ENCODE measurements at regions not wholly inside any gene's neighbourhood (a gene's known extent, or its start where the extent isn't known, plus 50 kb on each side); places are given as distances from the start of the nearest gene placed in this dataset.

GRCh38 chr14:87065366-87065765 lies 927.6 kb downstream of the GALC start:
- CTCF ChIA-PET, result interaction anchor here (1.1 to 1.8 kb wide), 4 partner anchors 9 to 127 kb away, joined by 3 to 9 read pairs (median 6); no protein-coding TSS in a partner anchor
- Histone ChIP-seq H3K9me3 (ENCODE audit: control insufficient read depth, insufficient read depth, low read length) (no peaks in the 10 kb centered on the region), H3K27ac (ENCODE audit: low read depth, low read length) (no peak overlapping the region), H3K27me3 (ENCODE audit: control insufficient read depth, insufficient read depth, low read length) (no peaks in the 10 kb centered on the region), H3K4me3 (ENCODE audit: low read depth, low read length) (no peak overlapping the region)
- POLR2A ChIA-PET, result no interaction called here
- no peak for TF ChIP-seq CTCF (IDR thresholded peaks at IDR 0.05; ENCODE audit: low read depth, low read length)
- no peak for DNase-seq (ENCODE audit: low read depth, low spot score)

- TF ChIP-seq CTCF (IDR thresholded peaks at IDR 0.05; ENCODE audit: low read depth, low read length), result no peak
- DNase-seq (ENCODE audit: low read depth, low spot score), result no peak
- no peak overlapping the region for H3K27ac ChIP-seq (ENCODE audit: low read depth, low read length)
- H3K4me3 ChIP-seq (ENCODE audit: low read depth, low read length), result no peak overlapping the region
- ChIA-PET CTCF (interaction anchor here (0.6 to 0.7 kb wide), 2 partner anchors 258 to 397 kb away, joined by 6 read pairs; no protein-coding TSS in a partner anchor), POLR2A (no interaction called here)
- no peaks in the 10 kb centered on the region for H3K27me3 ChIP-seq (ENCODE audit: control insufficient read depth, insufficient read depth, low read length)
- H3K9me3 ChIP-seq (ENCODE audit: control insufficient read depth, insufficient read depth, low read length), result no peaks in the 10 kb centered on the region
These were observed 929.8 kb downstream of the GALC start for GRCh38 chr14:87063181-87063580.

GRCh38 chr14:87060405-87060804 lies 932.6 kb downstream of the GALC start:
- DNase-seq (ENCODE audit: low read depth, low spot score), result no peak
- Histone ChIP-seq H3K27ac (ENCODE audit: low read depth, low read length) (no peak overlapping the region), H3K4me3 (ENCODE audit: low read depth, low read length) (no peak overlapping the region), H3K27me3 (ENCODE audit: control insufficient read depth, insufficient read depth, low read length) (no peaks in the 10 kb centered on the region), H3K9me3 (ENCODE audit: control insufficient read depth, insufficient read depth, low read length) (no peaks in the 10 kb centered on the region)
- POLR2A ChIA-PET, result no interaction called here
- CTCF ChIA-PET, result no interaction called here
- TF ChIP-seq CTCF (IDR thresholded peaks at IDR 0.05; ENCODE audit: low read depth, low read length), result no peak

- no peak for TF ChIP-seq CTCF (IDR thresholded peaks at IDR 0.05; ENCODE audit: low read depth, low read length)
- H3K9me3 ChIP-seq (ENCODE audit: control insufficient read depth, insufficient read depth, low read length), result no peaks in the 10 kb centered on the region
- no peak overlapping the region for H3K27ac ChIP-seq (ENCODE audit: low read depth, low read length)
- DNase-seq (ENCODE audit: low read depth, low spot score), result no peak
- CTCF ChIA-PET, result no interaction called here
- POLR2A ChIA-PET, result no interaction called here
- no peak overlapping the region for H3K4me3 ChIP-seq (ENCODE audit: low read depth, low read length)
- no peaks in the 10 kb centered on the region for H3K27me3 ChIP-seq (ENCODE audit: control insufficient read depth, insufficient read depth, low read length)
These were observed 933.7 kb downstream of the GALC start for GRCh38 chr14:87059060-87059839.

GRCh38 chr14:87055007-87055406 lies 938.0 kb downstream of the GALC start:
- Histone ChIP-seq H3K4me3 (ENCODE audit: low read depth, low read length) (no peak overlapping the region), H3K27ac (ENCODE audit: low read depth, low read length) (no peak overlapping the region), H3K9me3 (ENCODE audit: control insufficient read depth, insufficient read depth, low read length) (no peaks in the 10 kb centered on the region), H3K27me3 (ENCODE audit: control insufficient read depth, insufficient read depth, low read length) (no peaks in the 10 kb centered on the region)
- ChIA-PET POLR2A (no interaction called here), CTCF (interaction anchor here (1.2 to 2.6 kb wide), 2 partner anchors 8 to 11 kb away, joined by 5 to 8 read pairs; no protein-coding TSS in a partner anchor)
- no peak for DNase-seq (ENCODE audit: low read depth, low spot score)
- no peak for TF ChIP-seq CTCF (IDR thresholded peaks at IDR 0.05; ENCODE audit: low read depth, low read length)

Measured in AG04450 (cell line).